PC-3 (cell line): ENCODE measurements at regions not wholly inside any gene's neighbourhood (a gene's known extent, or its start where the extent isn't known, plus 50 kb on each side); places are given as distances from the start of the nearest gene placed in this dataset.

ENCODE experiments used
- ATAC-seq: fragments of 200-7000 bp; cut with Tn5 transposase; 2 replicates; pipeline ENCODE4 v1.9.1; 2020; ENCODE audit warnings: mild to moderate bottlenecking, moderate library complexity
- BruUV-seq: library from RNA; stranded (reverse); fragments of 400-500 nt; replicated peaks from 2 replicates; lab custom pipeline; 2021; lab: Mats Ljungman, UMichigan
- CTCF ChIA-PET: fragments of 300-600 bp; sonication (Branson Sonifier 250); formaldehyde crosslinking; loops from one replicate; lab custom pipeline; 2022; ENCODE audit warnings: antibody characterized with exemption; lab: Charles Lee
- POLR2A ChIA-PET: fragments of 300-600 bp; sonication (Branson Sonifier 250); formaldehyde crosslinking; loops from one replicate; lab custom pipeline; 2022; ENCODE audit warnings: antibody characterized with exemption; ENCODE audit not compliant: unreplicated experiment; lab: Charles Lee
- DNase-seq: peaks from one replicate; pipeline ENCODE4 v3.0.0-alpha.2; 2015
- H2AFZ ChIP-seq: fragments of 300-600 bp; sonication (generic); 2 replicates; pipeline ENCODE4 v1.6.0; 2016; ENCODE audit warnings: antibody characterized with exemption, low read length
- H3F3A ChIP-seq: fragments of 300-600 bp; sonication (generic); one replicate; pipeline ENCODE4 v1.6.0; 2017; ENCODE audit warnings: antibody characterized with exemption, low read length, control low read depth, mild to moderate bottlenecking; ENCODE audit not compliant: unreplicated experiment
- H3K27ac ChIP-seq: fragments of 300-600 bp; sonication (generic); 2 replicates; pipeline ENCODE4 v1.5.1; 2016; ENCODE audit warnings: mild to moderate bottlenecking, low read length
- H3K27me3 ChIP-seq: fragments of 300-600 bp; sonication (generic); 2 replicates; pipeline ENCODE4 v1.6.1; 2016; ENCODE audit warnings: low read length, mixed read lengths
- H3K36me3 ChIP-seq: fragments of 300-600 bp; sonication (generic); 2 replicates; pipeline ENCODE4 v1.6.1; 2016; ENCODE audit warnings: low read depth, mixed run types, low read length, mixed read lengths
- H3K4me1 ChIP-seq: fragments of 300-600 bp; sonication (generic); 2 replicates; pipeline ENCODE4 v1.5.1; 2016; ENCODE audit warnings: low read length; ENCODE audit not compliant: insufficient read depth
- H3K4me2 ChIP-seq: fragments of 300-600 bp; sonication (generic); 2 replicates; pipeline ENCODE4 v1.6.0; 2016; ENCODE audit warnings: low read length
- H3K4me3 ChIP-seq: fragments of 300-600 bp; sonication (generic); 2 replicates; pipeline ENCODE4 v1.5.1; 2016; ENCODE audit warnings: mild to moderate bottlenecking, low read length, mixed read lengths
- H3K79me2 ChIP-seq: fragments of 300-600 bp; sonication (generic); 2 replicates; pipeline ENCODE4 v1.6.1; 2017; ENCODE audit warnings: low read length, mixed read lengths
- H3K9ac ChIP-seq: fragments of 300-600 bp; sonication (generic); 2 replicates; pipeline ENCODE4 v1.6.0; 2016; ENCODE audit warnings: mild to moderate bottlenecking, low read length
- H3K9me2 ChIP-seq: fragments of 300-600 bp; sonication (generic); replicated peaks from 2 replicates; pipeline ENCODE4 v1.6.1; 2016; ENCODE audit warnings: mixed run types, low read length, mixed read lengths
- H3K9me3 ChIP-seq: fragments of 300-600 bp; sonication (generic); 2 replicates; pipeline ENCODE4 v1.6.1; 2016; ENCODE audit warnings: low read length, mixed read lengths
- H4K20me1 ChIP-seq: fragments of 300-600 bp; sonication (generic); 2 replicates; pipeline ENCODE4 v1.6.1; 2016; ENCODE audit warnings: low read length, mixed read lengths
- CTCF ChIP-seq: fragments of 300-600 bp; sonication (generic); conservative IDR thresholded peaks from 2 replicates; pipeline ENCODE4 v1.5.1; 2017; ENCODE audit warnings: antibody characterized with exemption, low read depth, mild to moderate bottlenecking, low read length
- EZH2 ChIP-seq: fragments of 300-600 bp; sonication (generic); IDR thresholded peaks from one replicate; pipeline ENCODE4 v1.6.1; 2017; ENCODE audit warnings: antibody characterized with exemption, mild to moderate bottlenecking, low read length; ENCODE audit not compliant: unreplicated experiment
- EZH2phosphoT487 ChIP-seq: fragments of 300-600 bp; sonication (generic); IDR thresholded peaks from 2 replicates; pipeline ENCODE4 v1.6.1; 2018; ENCODE audit warnings: mild to moderate bottlenecking, antibody characterized with exemption, low read length, borderline replicate concordance
- intact Hi-C: fragments of 100-400 bp; cut with micrococcal nuclease; formaldehyde crosslinking; loops from 2 replicates; pipeline ENCODE4 v1.9.0; 2023

DNA sequence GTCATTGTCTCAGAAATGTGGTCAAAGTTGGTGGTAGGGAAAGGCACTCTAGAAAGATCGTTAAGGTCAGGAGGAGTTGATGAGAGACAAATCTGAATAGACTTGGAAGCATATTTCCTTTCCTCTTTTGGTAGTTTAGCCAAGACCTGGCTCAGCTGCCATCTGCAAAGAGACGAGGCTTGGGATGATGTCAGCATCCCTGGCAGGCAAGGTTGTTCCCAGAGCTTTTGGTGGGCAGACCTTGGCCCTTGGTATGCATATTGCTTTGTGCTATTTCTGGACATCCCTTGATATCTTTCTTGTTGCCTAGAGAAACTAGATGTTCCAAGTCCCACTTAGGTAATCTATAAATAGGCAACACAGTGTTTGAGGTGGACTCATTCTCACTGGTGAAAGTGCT, 82.4 kb upstream of the NAF1 start:
- BruUV-seq, result no TSS peak
- Histone ChIP-seq H3K27ac (no peak overlapping the region), H3K27me3 (peaks cover 4% of the 10 kb centered on the region; the same call in 1 of the 2 replicates), H3K4me3 (no peak overlapping the region), H3K4me1 (no peaks in the 10 kb centered on the region), H3K79me2 (no peaks in the 10 kb centered on the region), H3K9ac (no peak overlapping the region), H2AFZ (no peak overlapping the region), H3K9me3 (no peaks in the 10 kb centered on the region), H3K36me3 (no peaks in the 10 kb centered on the region), H3K4me2 (no peak overlapping the region), H3F3A (no peaks in the 10 kb centered on the region), H4K20me1 (no peaks in the 10 kb centered on the region), H3K9me2 (no peaks in the 10 kb centered on the region)
- ChIA-PET CTCF (no interaction called here), POLR2A (no interaction called here)
- intact Hi-C loops, result no loop called here
- no peak for DNase-seq
- no peak for TF ChIP-seq EZH2phosphoT487
- no peak for TF ChIP-seq EZH2
- TF ChIP-seq CTCF, result no peak
- ATAC-seq, result no peak

DNA sequence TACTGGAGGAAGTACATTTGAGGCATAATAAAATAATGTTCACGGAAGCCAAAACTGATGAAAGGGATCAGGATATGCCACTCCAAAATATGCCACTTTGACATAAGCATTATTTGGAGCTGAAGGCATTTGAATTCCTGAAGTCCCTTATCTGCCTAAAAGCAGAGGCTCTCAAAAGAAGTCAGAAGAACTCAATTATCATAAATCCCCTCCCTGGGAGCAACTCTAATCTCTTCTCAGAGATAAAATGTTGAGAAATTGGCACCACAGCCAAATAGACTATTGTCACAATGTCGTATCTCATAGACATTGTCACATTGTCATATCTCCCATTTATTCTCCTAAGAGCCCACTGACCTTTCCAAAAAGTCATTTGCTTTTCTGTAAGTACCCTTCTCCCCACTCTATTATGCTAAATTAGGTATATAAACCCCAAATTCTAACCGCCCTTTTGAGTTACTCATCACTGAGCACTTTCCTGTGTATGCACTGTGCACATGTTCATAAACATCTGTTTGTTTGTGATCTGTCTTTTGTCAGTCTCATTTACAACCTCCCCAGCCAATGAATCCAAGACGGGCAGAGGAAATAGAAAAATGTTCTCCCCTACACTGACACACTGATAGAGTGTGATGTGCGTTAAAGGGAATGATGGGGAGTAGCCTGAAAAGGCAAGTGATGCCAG, 78.5 kb upstream of the NAF1 start:
- Histone ChIP-seq H3K27ac (no peak overlapping the region), H3K4me2 (no peak overlapping the region), H4K20me1 (no peaks in the 10 kb centered on the region), H3K27me3 (peaks cover 4% of the 10 kb centered on the region; the same call in 1 of the 2 replicates), H3K9me3 (no peaks in the 10 kb centered on the region), H3F3A (no peaks in the 10 kb centered on the region), H2AFZ (no peak overlapping the region), H3K36me3 (no peaks in the 10 kb centered on the region), H3K4me3 (no peak overlapping the region), H3K79me2 (no peaks in the 10 kb centered on the region), H3K9ac (no peak overlapping the region), H3K9me2 (no peaks in the 10 kb centered on the region), H3K4me1 (no peaks in the 10 kb centered on the region)
- DNase-seq, result no peak
- intact Hi-C loops, result no loop called here
- BruUV-seq, result no TSS peak
- no peak for ATAC-seq
- POLR2A ChIA-PET, result no interaction called here
- CTCF ChIA-PET, result no interaction called here
- TF ChIP-seq CTCF (no peak), EZH2 (no peak), EZH2phosphoT487 (no peak)

GRCh38 chr4:163243297-163243981, 76.7 kb upstream of the NAF1 start:
- no peak for DNase-seq
- ChIA-PET CTCF (no interaction called here), POLR2A (no interaction called here)
- H3K27ac ChIP-seq, result no peak overlapping the region
- H3K9ac ChIP-seq, result no peak overlapping the region
- H3K4me1 ChIP-seq, result no peaks in the 10 kb centered on the region
- no peak overlapping the region for H2AFZ ChIP-seq
- no peak for ATAC-seq
- BruUV-seq, result no TSS peak
- no peaks in the 10 kb centered on the region for H4K20me1 ChIP-seq
- no peaks in the 10 kb centered on the region for H3K36me3 ChIP-seq
- peaks cover 4% of the 10 kb centered on the region; the same call in 1 of the 2 replicates for H3K27me3 ChIP-seq
- intact Hi-C loops, result no loop called here
- no peaks in the 10 kb centered on the region for H3F3A ChIP-seq
- no peak overlapping the region for H3K4me3 ChIP-seq
- no peaks in the 10 kb centered on the region for H3K79me2 ChIP-seq
- H3K9me2 ChIP-seq, result no peaks in the 10 kb centered on the region
- TF ChIP-seq CTCF (no peak), EZH2phosphoT487 (no peak), EZH2 (no peak)
- H3K9me3 ChIP-seq, result no peaks in the 10 kb centered on the region
- no peak overlapping the region for H3K4me2 ChIP-seq
